Mucosa of descending colon (tissue), 3 donors: ENCODE measurements at regions not wholly inside any gene's neighbourhood (a gene's known extent, or its start where the extent isn't known, plus 50 kb on each side); places are given as distances from the start of the nearest gene placed in this dataset.

ENCODE experiments used
- ATAC-seq: fragments of 200-7000 bp; cut with Tn5 transposase; one replicate; pipeline ENCODE4 v1.9.1; 2020; ENCODE audit warnings: mild to moderate bottlenecking, moderate library complexity
- DNase-seq, 3 donors: peaks; one replicate each; pipeline ENCODE4 v3.0.0-alpha.2; 2020
- H3K36me3 ChIP-seq: fragments of 200-600 bp; one replicate; pipeline ENCODE4 v1.8.0; 2021; ENCODE audit warnings: low read depth, mild to moderate bottlenecking
- H3K4me1 ChIP-seq: fragments of 200-600 bp; one replicate; pipeline ENCODE4 v1.8.0; 2021; ENCODE audit warnings: low read depth, mild to moderate bottlenecking
- H3K4me3 ChIP-seq: fragments of 200-600 bp; one replicate; pipeline ENCODE4 v1.8.0; 2021; ENCODE audit warnings: mild to moderate bottlenecking
- H3K9me3 ChIP-seq: fragments of 200-600 bp; one replicate; pipeline ENCODE4 v1.8.0; 2021; ENCODE audit warnings: mild to moderate bottlenecking
- intact Hi-C, 2 donors: fragments of 100-400 bp; cut with DNase I in 1 of 2; cut with micrococcal nuclease in 1 of 2; formaldehyde crosslinking; loops; one replicate each; pipeline versions ENCODE4 v1.11.0 to v1.11.1; 2022; cut with DNase I, micrococcal nuclease
- TF ChIP-seq, protein P1 (sequence below): fragments of 200-600 bp; IDR thresholded peaks from one replicate; pipeline ENCODE4 v1.8.0; 2022; ENCODE audit warnings: antibody characterized with exemption, mild to moderate bottlenecking
- donor health status: DM: no; HTN: no; CAD: no; lungs with moderate emphysema.
- donor health status: DM: no; HTN: no; CAD: no.
- donor health status: DM: no; HTN: yes; CAD: no.

DNA sequence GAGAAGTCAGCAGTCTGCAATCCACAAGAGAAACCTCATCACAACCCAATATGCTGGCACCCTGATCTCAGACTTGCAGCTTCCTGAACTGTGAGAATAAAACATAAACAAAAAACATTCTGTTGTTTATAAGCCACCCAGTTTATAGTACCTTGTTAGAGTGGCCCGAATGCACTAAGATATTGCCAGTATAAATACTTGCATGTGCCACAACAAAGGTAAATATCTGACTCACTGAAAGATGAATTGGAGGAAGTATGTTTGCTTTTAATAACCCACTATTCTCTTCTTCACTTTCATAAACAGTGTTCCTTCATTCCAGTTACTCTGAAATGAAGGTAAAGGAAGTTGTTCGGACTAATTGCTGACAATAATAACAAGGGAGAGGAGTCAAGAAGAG is 1163.4 kb upstream of the CDH6 start:
- TF ChIP-seq, protein P1, sequence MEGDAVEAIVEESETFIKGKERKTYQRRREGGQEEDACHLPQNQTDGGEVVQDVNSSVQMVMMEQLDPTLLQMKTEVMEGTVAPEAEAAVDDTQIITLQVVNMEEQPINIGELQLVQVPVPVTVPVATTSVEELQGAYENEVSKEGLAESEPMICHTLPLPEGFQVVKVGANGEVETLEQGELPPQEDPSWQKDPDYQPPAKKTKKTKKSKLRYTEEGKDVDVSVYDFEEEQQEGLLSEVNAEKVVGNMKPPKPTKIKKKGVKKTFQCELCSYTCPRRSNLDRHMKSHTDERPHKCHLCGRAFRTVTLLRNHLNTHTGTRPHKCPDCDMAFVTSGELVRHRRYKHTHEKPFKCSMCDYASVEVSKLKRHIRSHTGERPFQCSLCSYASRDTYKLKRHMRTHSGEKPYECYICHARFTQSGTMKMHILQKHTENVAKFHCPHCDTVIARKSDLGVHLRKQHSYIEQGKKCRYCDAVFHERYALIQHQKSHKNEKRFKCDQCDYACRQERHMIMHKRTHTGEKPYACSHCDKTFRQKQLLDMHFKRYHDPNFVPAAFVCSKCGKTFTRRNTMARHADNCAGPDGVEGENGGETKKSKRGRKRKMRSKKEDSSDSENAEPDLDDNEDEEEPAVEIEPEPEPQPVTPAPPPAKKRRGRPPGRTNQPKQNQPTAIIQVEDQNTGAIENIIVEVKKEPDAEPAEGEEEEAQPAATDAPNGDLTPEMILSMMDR, result no peak
- DNase-seq (no peak), ATAC-seq (no peak)
- Histone ChIP-seq H3K4me3 (no peak overlapping the region), H3K9me3 (no peaks in the 10 kb centered on the region), H3K36me3 (no peaks in the 10 kb centered on the region), H3K4me1 (no peaks in the 10 kb centered on the region)
- intact Hi-C loops, result no loop called here

DNA sequence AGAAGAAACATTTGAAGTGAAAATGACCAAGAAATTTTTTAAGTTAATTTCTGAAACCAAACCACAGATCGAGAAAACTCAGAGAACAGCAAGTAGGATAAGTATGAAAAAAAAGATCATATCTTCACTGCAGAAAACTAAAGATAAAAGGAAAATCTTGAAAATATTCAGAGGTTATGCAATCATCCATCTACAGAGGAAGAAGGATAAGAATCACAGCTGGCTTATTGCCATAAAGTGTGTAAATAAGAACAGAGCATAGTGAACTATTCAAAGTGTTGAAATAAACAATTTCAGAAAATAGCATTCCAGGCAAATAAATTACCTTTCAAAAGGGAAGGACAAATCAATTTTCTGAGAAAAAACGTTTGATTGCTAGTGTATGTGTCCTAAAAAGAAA is 1191.7 kb upstream of the CDH6 start:
- intact Hi-C loops, result no loop called here
- H3K4me1 ChIP-seq, result no peaks in the 10 kb centered on the region
- peaks cover 28% of the 10 kb centered on the region for H3K9me3 ChIP-seq
- H3K4me3 ChIP-seq, result no peak overlapping the region
- DNase-seq, result no peak
- no peaks in the 10 kb centered on the region for H3K36me3 ChIP-seq
- no peak for ATAC-seq
- TF ChIP-seq, protein P1, result no peak

DNA sequence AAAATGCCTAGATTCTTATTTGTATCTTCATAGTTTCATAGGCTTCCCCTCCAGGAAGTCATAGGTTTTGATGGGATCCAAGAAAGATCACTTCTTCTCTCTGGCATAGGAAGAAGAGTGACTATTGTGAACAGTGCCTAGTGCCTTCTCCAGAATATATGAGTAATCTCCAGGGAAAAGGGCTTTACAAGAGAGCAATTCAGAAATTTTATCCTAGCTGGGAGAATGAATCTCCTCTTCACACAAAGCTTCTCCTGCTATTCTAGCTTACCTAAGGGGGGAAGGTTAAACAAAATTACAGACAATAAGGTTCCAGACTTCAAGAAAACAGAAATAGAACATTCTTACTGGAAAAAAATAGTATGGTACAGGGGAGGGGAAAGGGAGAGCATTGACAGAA is 1193.3 kb upstream of the CDH6 start:
- intact Hi-C loops, result no loop called here
- TF ChIP-seq, protein P1, result no peak
- H3K36me3 ChIP-seq, result no peaks in the 10 kb centered on the region
- no peak overlapping the region for H3K4me3 ChIP-seq
- no peaks in the 10 kb centered on the region for H3K4me1 ChIP-seq
- ATAC-seq, result no peak
- no peak for DNase-seq
- H3K9me3 ChIP-seq, result peaks cover 30% of the 10 kb centered on the region

DNA sequence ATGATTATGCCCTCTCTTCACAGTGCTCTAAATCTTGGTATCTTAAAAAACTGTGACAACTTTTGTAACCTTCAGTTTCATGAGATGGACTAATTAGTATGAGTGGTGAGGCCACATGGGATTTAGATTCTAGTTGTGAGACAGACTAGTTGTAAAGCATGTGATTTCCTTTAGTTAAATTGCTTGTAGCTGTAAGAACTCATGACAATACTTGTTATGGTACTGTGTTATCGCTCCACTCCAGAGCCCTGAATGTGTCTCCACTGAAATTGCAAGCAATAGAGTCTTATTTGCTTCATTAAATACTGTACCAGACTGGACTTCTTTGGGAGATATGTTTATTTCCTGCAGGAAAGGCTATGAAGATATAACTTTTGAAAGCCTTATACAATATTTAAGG is 1198.3 kb upstream of the CDH6 start:
- DNase-seq, result no peak
- TF ChIP-seq, protein P1, result no peak
- no peak for ATAC-seq
- intact Hi-C loops, result no loop called here
- no peaks in the 10 kb centered on the region for H3K36me3 ChIP-seq
- H3K9me3 ChIP-seq, result peaks cover 27% of the 10 kb centered on the region
- H3K4me1 ChIP-seq, result no peaks in the 10 kb centered on the region
- no peak overlapping the region for H3K4me3 ChIP-seq

DNA sequence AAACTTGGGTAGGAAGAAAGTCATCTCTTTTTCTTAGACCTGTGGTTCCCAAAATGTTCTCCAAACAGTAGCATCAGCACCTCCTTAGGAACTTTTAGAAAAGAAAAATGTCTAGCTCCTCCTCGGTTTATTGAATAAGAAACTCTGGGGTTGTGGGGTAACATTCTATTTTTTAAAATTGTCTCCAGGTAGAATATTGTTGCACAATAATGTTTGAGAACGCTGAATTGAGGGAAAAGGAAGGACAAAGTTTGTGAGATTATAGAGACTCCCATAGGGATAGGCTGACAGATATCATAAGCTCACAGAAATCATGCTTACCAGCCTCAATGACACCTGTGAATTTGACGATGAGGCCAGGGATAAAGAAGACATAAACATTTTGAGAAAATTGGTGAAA is 1199.0 kb upstream of the CDH6 start:
- intact Hi-C loops, result no loop called here
- ATAC-seq (no peak), DNase-seq (no peak)
- no peaks in the 10 kb centered on the region for H3K4me1 ChIP-seq
- H3K4me3 ChIP-seq, result no peak overlapping the region
- no peaks in the 10 kb centered on the region for H3K36me3 ChIP-seq
- TF ChIP-seq, protein P1, result no peak
- peaks cover 26% of the 10 kb centered on the region for H3K9me3 ChIP-seq

DNA sequence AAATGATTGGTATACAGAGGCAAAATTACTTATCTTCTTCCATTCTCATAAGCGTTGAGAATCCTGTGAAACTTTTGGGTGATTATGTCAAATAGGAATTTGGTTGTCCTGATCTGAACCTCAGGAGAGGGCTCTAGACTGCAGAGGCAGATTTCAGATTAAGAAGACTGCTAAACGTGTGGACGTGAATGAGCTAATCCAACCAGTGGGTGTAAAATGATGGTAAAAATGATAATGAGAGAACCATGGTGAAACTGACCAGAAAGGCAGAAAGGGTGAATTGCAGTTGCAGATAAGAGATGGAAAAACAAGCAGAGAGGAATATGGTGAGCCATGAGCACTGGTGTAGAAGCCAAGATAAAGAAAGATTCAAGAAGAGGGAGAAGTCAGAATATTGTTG is 1200.2 kb upstream of the CDH6 start:
- ATAC-seq, result no peak

More for the DNA sequence above, 1200.2 kb upstream of the CDH6 start:
- Histone ChIP-seq H3K9me3 (peaks cover 15% of the 10 kb centered on the region), H3K36me3 (no peaks in the 10 kb centered on the region), H3K4me1 (no peaks in the 10 kb centered on the region), H3K4me3 (no peak overlapping the region)
- intact Hi-C loops, result no loop called here
- TF ChIP-seq, protein P1, result no peak
- DNase-seq, result no peak
